ENCODE measurements at regions not wholly inside any gene's neighbourhood (a gene's known extent, or its start where the extent isn't known, plus 50 kb on each side); places are given as distances from the start of the nearest gene placed in this dataset.
A peak's percentile ranks its signal among the peaks of the same experiment; 100 is the strongest.

- POLR2A ChIA-PET: no interaction called here
- Histone ChIP-seq H2AFZ (ENCODE audit: low read length) (no peak overlapping the region), H3K4me1 (ENCODE audit: insufficient read depth, low read length) (no peaks in the 10 kb centered on the region), H3K9me3 (ENCODE audit: low read length) (no peaks in the 10 kb centered on the region), H3K79me2 (ENCODE audit: insufficient read depth, low read length) (no peaks in the 10 kb centered on the region), H3K9ac (ENCODE audit: insufficient read depth, low read depth, low read length) (no peak overlapping the region), H3K36me3 (replicated peaks in 1 of 2; ENCODE audit: control insufficient read depth in 1 of 2, insufficient read depth in 2 of 2, low read length in 2 of 2) (no peaks in the 10 kb centered on the region), H3K27me3 (ENCODE audit: control insufficient read depth in 1 of 2, insufficient read depth in 2 of 2, low read length in 2 of 2) (peaks cover 2 to 10% of the 10 kb centered on the region in 2 experiments; a peak in 3 of 5 replicates), H4K20me1 (ENCODE audit: insufficient read depth, low read length) (no peaks in the 10 kb centered on the region), H3K4me3 (replicated peaks in 1 of 3; ENCODE audit: insufficient read depth in 1 of 3, low read depth in 2 of 3, low read length in 3 of 3) (no peak overlapping the region), H3K4me2 (ENCODE audit: low read depth, low read length) (no peak overlapping the region), H3K27ac (ENCODE audit: extremely low read length, insufficient read depth, low read length) (no peak overlapping the region)
- intact Hi-C loops (cut with micrococcal nuclease; ENCODE audit: unreplicated experiment) (loop anchor here (5.0 kb wide), 1 partner anchor 848 kb away; no protein-coding TSS in a partner anchor), in situ Hi-C loops (cut with HindIII; ENCODE audit: extremely low pct_ligation_motif_present, low pct_unique_long_range_greater_than_20kb) (no loop called here)
- CTCF ChIA-PET (ENCODE audit: low intra/inter-chr PET ratio, low total read pairs): no interaction called here
- DNase-seq (ENCODE audit: low spot score) (no peak), ATAC-seq (no peak), FAIRE-seq (no peak)
- BruUV-seq (replicated peaks): no TSS peak
- 0% methylated on average over 3 of the region's 3 CpGs for WGBS (ENCODE audit: low lambda C conversion rate)
- TF ChIP-seq ZNF784 (CRISPR knock-in tag; IDR thresholded peaks at IDR 0.05; ENCODE audit: borderline replicate concordance) (no peak), HNRNPL (IDR thresholded peaks at IDR 0.05; ENCODE audit: low read depth, low read length) (no peak), USF2 (IDR thresholded peaks at IDR 0.05; ENCODE audit: low read depth, low read length) (no peak), USF2 (CRISPR knock-in tag; IDR thresholded peaks at IDR 0.05; ENCODE audit: borderline replicate concordance) (no peak), SMC3 (IDR thresholded peaks at IDR 0.05; ENCODE audit: low read length) (no peak), ZNF737 (CRISPR knock-in tag; IDR thresholded peaks at IDR 0.05; ENCODE audit: borderline replicate concordance) (no peak)
Measured at GRCh38 chr16:75804368-75804767, 78.1 kb upstream of the CPHXL start.

- in situ Hi-C loops (cut with HindIII; ENCODE audit: extremely low pct_ligation_motif_present, low pct_unique_long_range_greater_than_20kb): no loop called here
- ChIA-PET POLR2A (no interaction called here), CTCF (ENCODE audit: low intra/inter-chr PET ratio, low total read pairs) (no interaction called here)
- peak; percentile 39; the same call in 1 of the 3 replicates for ATAC-seq
- Histone ChIP-seq H4K20me1 (ENCODE audit: insufficient read depth, low read length) (no peaks in the 10 kb centered on the region), H3K27ac (ENCODE audit: extremely low read length, insufficient read depth, low read length) (no peak overlapping the region), H3K4me3 (replicated peaks in 1 of 3; ENCODE audit: insufficient read depth in 1 of 3, low read depth in 2 of 3, low read length in 3 of 3) (no peak overlapping the region), H3K4me2 (ENCODE audit: low read depth, low read length) (no peak overlapping the region), H3K79me2 (ENCODE audit: insufficient read depth, low read length) (no peaks in the 10 kb centered on the region), H3K9me3 (ENCODE audit: low read length) (no peaks in the 10 kb centered on the region), H2AFZ (ENCODE audit: low read length) (no peak overlapping the region), H3K9ac (ENCODE audit: insufficient read depth, low read depth, low read length) (no peak overlapping the region), H3K27me3 (ENCODE audit: control insufficient read depth in 1 of 2, insufficient read depth in 2 of 2, low read length in 2 of 2) (peaks cover 2 to 10% of the 10 kb centered on the region in 2 experiments; a peak in 3 of 5 replicates), H3K36me3 (replicated peaks in 1 of 2; ENCODE audit: control insufficient read depth in 1 of 2, insufficient read depth in 2 of 2, low read length in 2 of 2) (no peaks in the 10 kb centered on the region), H3K4me1 (ENCODE audit: insufficient read depth, low read length) (no peaks in the 10 kb centered on the region)
- intact Hi-C loops (cut with micrococcal nuclease; ENCODE audit: unreplicated experiment): no loop called here
- no peak for FAIRE-seq
- BruUV-seq (replicated peaks): no TSS peak
- no peak for DNase-seq (ENCODE audit: low spot score)
- WGBS (ENCODE audit: low lambda C conversion rate): 6% methylated on average over 6 of the region's 6 CpGs
- TF ChIP-seq PPARG (CRISPR knock-in tag; conservative IDR thresholded peaks at IDR 0.05): no peak
- no peak for TF ChIP-seq KAT7 (CRISPR knock-in tag; IDR thresholded peaks at IDR 0.05; ENCODE audit: borderline replicate concordance)
- no peak for TF ChIP-seq SNAPC4 (CRISPR knock-in tag; IDR thresholded peaks at IDR 0.05)
Measured at GRCh38 chr16:75805946-75806345, 79.7 kb upstream of the CPHXL start.

Measured in HepG2 (cell line).